ENCODE measurements at regions not wholly inside any gene's neighbourhood (a gene's known extent, or its start where the extent isn't known, plus 50 kb on each side); places are given as distances from the start of the nearest gene placed in this dataset.
"Not testable (repeated sequence)": the region's sequence is repeated elsewhere in the genome, so short reads cannot be mapped to it uniquely, and the experiment has no call there.

DNA sequence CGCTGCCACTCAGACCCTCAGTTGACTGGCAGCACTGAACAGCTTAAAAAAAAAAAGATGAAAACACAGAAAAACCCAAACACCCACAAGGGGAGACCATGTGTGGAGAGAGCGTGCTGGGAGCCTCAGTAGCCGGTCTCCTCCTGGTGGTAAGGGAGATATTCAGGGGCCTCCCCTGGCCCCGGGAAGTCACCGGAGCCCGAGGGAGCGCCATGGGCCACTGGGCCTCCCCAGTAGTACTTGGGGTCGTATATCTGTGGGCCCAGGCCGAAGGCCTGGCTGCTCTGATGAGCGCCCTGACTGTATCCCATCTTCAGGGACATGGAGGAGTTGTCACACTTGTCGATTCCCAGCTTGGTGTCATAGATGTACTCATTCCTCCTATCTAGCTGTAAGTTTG lies 145.7 kb upstream of the TEKT4 start:
- Histone ChIP-seq H3K4me2 (ENCODE audit: insufficient read depth, low read length) (no peak overlapping the region), H3K36me3 (ENCODE audit: insufficient read depth, low read length) (no peaks in the 10 kb centered on the region), H3K9me3 (ENCODE audit: low read depth, low read length) (no peaks in the 10 kb centered on the region), H3K4me1 (ENCODE audit: insufficient read depth, low read length) (no peaks in the 10 kb centered on the region), H3K27ac (ENCODE audit: low read depth, low read length) (no peak overlapping the region), H4K20me1 (ENCODE audit: insufficient read depth, low read length) (no peaks in the 10 kb centered on the region), H3K79me2 (ENCODE audit: insufficient read depth, low read length) (no peaks in the 10 kb centered on the region), H2AFZ (ENCODE audit: low read length) (no peak overlapping the region), H3K27me3 (ENCODE audit: insufficient read depth, low read length) (no peaks in the 10 kb centered on the region), H3K4me3 (ENCODE audit: insufficient read depth, low read length) (no peak overlapping the region)
- TF ChIP-seq, protein P1, sequence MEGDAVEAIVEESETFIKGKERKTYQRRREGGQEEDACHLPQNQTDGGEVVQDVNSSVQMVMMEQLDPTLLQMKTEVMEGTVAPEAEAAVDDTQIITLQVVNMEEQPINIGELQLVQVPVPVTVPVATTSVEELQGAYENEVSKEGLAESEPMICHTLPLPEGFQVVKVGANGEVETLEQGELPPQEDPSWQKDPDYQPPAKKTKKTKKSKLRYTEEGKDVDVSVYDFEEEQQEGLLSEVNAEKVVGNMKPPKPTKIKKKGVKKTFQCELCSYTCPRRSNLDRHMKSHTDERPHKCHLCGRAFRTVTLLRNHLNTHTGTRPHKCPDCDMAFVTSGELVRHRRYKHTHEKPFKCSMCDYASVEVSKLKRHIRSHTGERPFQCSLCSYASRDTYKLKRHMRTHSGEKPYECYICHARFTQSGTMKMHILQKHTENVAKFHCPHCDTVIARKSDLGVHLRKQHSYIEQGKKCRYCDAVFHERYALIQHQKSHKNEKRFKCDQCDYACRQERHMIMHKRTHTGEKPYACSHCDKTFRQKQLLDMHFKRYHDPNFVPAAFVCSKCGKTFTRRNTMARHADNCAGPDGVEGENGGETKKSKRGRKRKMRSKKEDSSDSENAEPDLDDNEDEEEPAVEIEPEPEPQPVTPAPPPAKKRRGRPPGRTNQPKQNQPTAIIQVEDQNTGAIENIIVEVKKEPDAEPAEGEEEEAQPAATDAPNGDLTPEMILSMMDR (IDR thresholded peaks at IDR 0.05; ENCODE audit: extremely low read depth, low read depth, low read length): no peak
- no peak for DNase-seq (ENCODE audit: insufficient read length, low spot score, missing footprints)

DNA sequence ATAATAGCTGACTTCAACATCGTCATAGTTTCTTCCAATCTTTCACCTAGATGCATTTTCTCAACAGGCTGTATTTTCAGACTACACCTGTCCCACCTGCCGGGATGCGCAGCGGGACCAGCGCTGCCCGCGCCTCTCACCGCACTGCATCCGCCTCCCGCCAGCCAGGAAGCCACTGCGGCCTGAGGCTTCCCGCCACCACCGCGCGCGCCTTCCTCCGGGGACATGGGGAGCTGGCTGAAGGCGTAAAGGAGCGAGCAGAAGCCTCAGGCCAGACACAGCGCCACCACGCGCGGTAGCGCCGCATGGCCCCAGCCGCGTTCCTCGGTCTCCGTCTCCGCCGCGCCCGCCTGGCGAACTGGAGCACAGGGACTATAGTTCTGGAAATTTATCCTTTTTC lies 135.7 kb upstream of the TEKT4 start:
- not testable (repeated sequence) for H2AFZ ChIP-seq (ENCODE audit: low read length); H4K20me1 ChIP-seq (ENCODE audit: insufficient read depth, low read length); H3K4me1 ChIP-seq (ENCODE audit: insufficient read depth, low read length); H3K9me3 ChIP-seq (ENCODE audit: low read depth, low read length); H3K27me3 ChIP-seq (ENCODE audit: insufficient read depth, low read length); H3K36me3 ChIP-seq (ENCODE audit: insufficient read depth, low read length); H3K27ac ChIP-seq (ENCODE audit: low read depth, low read length); H3K4me2 ChIP-seq (ENCODE audit: insufficient read depth, low read length); H3K79me2 ChIP-seq (ENCODE audit: insufficient read depth, low read length); H3K4me3 ChIP-seq (ENCODE audit: insufficient read depth, low read length); DNase-seq (ENCODE audit: insufficient read length, low spot score, missing footprints)

DNA sequence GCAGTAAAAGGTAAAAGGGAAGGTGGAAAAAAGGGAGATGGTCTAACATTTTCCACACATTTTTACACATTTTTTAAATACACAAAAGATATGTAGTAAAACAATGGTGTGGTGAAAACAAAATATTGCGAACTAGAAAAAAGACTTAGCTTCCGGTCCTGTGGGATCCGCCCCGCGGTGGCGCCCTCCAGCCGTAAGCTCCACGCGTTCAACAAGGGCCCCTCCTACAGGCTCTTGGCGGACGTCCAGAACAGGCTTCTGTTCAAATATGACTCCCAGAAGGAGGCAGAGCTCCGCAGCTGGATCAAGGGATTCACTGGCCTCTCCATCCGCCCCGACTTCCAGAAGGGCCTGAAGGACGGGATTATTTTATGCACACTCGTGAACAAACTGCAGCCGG lies 134.1 kb upstream of the TEKT4 start:
- not testable (repeated sequence) for DNase-seq (ENCODE audit: insufficient read length, low spot score, missing footprints); H3K36me3 ChIP-seq (ENCODE audit: insufficient read depth, low read length); H4K20me1 ChIP-seq (ENCODE audit: insufficient read depth, low read length); H3K79me2 ChIP-seq (ENCODE audit: insufficient read depth, low read length); H3K4me1 ChIP-seq (ENCODE audit: insufficient read depth, low read length); H3K4me3 ChIP-seq (ENCODE audit: insufficient read depth, low read length); H2AFZ ChIP-seq (ENCODE audit: low read length); H3K27me3 ChIP-seq (ENCODE audit: insufficient read depth, low read length); H3K4me2 ChIP-seq (ENCODE audit: insufficient read depth, low read length); H3K27ac ChIP-seq (ENCODE audit: low read depth, low read length); H3K9me3 ChIP-seq (ENCODE audit: low read depth, low read length)

DNA sequence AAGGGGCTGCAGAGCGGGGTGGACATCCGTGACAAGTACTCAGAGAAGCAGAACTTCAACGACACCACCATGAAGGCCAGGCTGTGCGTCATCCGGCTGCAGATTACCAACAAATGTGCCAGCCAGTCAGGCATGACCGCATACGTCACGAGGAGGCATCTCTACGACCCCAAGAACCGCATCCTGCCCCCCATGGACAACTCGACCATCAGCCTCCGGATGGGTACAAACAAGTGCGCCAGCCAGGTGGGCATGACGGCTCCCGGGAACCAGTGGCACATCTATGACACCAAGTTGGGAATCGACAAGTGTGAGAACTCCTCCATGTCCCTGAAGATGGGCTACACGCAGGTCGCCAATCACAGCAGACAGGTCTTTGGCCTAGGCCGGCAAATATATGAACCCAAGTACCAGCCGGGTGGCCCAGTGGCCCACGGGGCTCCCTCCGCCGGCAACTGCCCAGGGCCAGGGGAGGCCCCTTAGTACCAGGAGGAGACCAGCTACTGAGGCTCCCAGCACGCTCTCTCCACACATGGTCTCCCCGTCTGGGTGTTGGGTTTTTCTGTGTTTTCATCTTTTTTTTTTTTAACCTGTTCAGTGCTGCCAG lies 133.4 kb upstream of the TEKT4 start:
- H3K4me2 ChIP-seq (ENCODE audit: insufficient read depth, low read length); H3K36me3 ChIP-seq (ENCODE audit: insufficient read depth, low read length); H3K4me3 ChIP-seq (ENCODE audit: insufficient read depth, low read length); H3K27ac ChIP-seq (ENCODE audit: low read depth, low read length); H3K79me2 ChIP-seq (ENCODE audit: insufficient read depth, low read length); H3K9me3 ChIP-seq (ENCODE audit: low read depth, low read length); H3K4me1 ChIP-seq (ENCODE audit: insufficient read depth, low read length); H3K27me3 ChIP-seq (ENCODE audit: insufficient read depth, low read length); H2AFZ ChIP-seq (ENCODE audit: low read length); H4K20me1 ChIP-seq (ENCODE audit: insufficient read depth, low read length): not testable (repeated sequence)
- peak; percentile 10 for DNase-seq (ENCODE audit: insufficient read length, low spot score, missing footprints)

DNA sequence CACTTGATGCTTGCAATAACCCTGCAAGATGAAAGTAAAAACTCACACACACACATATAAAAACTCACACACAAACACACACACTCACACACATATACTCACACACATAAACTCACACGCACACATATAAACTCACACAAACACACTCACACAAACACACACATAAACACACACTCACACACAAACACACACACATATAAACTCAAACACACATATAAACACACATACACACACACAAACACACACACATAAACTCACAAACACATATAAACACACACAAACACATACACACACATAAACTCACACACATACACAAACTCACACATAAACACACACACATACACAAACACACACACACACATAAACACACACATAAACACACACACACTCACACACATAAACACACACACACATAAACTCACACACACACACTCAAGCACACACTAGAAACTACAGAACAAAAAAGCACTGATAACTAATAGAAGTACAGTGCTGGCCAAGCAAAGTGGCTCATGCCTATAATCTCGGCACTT lies 117.7 kb upstream of the TEKT4 start:
- no peaks in the 10 kb centered on the region for H3K79me2 ChIP-seq (ENCODE audit: insufficient read depth, low read length)
- H3K9me3 ChIP-seq (ENCODE audit: low read depth, low read length): no peaks in the 10 kb centered on the region
- no peak overlapping the region for H3K4me2 ChIP-seq (ENCODE audit: insufficient read depth, low read length)
- no peaks in the 10 kb centered on the region for H3K36me3 ChIP-seq (ENCODE audit: insufficient read depth, low read length)
- DNase-seq (ENCODE audit: insufficient read length, low spot score, missing footprints): no peak
- no peak overlapping the region for H3K4me3 ChIP-seq (ENCODE audit: insufficient read depth, low read length)
- no peak overlapping the region for H2AFZ ChIP-seq (ENCODE audit: low read length)
- H3K27me3 ChIP-seq (ENCODE audit: insufficient read depth, low read length): no peaks in the 10 kb centered on the region
- no peaks in the 10 kb centered on the region for H4K20me1 ChIP-seq (ENCODE audit: insufficient read depth, low read length)
- H3K27ac ChIP-seq (ENCODE audit: low read depth, low read length): no peak overlapping the region
- TF ChIP-seq, protein P1 (IDR thresholded peaks at IDR 0.05; ENCODE audit: extremely low read depth, low read depth, low read length): no peak
- no peaks in the 10 kb centered on the region for H3K4me1 ChIP-seq (ENCODE audit: insufficient read depth, low read length)
